ENCODE measurements at regions not wholly inside any gene's neighbourhood (a gene's known extent, or its start where the extent isn't known, plus 50 kb on each side); places are given as distances from the start of the nearest gene placed in this dataset.

DNA sequence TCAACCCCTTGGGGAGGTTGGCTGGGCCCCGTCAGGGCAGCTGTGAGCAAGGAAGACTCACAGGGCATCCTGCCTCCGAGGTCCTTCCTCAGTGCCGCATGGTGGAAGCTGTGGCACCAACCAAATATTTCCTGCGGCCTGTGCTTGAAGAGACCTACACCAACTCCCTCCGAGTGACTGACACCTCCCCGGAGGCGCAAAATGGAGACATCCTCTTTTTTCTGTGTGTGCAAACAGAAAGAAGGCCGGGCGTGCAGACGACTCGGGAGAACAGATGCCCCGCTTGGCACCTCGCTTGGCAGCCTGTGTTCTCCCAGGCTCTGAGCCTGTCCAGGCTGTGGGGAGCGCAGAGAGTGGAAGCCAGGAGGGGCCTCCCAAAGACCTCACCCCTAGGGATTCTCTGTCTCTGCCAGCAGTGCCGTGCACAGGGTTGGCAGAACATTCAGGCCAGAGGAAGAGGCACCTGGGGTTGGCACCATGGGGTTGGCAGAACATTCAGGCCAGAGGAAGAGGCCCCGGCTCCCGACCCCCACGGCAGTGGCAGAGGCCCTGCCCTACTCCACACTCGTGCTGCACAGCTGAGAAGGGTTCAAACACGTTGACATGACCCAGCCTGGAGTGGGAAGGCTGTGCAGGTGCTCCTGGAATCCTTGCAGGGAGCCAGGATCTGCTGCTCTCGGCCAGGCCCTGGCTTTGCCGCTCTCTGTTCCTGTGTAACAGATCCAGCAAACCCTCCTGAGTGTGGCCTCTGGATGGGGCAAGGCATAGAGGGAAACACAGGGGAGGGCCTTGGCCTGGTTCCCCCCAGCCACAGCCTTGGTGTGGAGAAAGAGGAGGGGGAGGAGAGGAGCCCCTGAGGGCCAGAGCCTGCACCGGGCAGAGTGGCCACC lies 805.5 kb downstream of the BRD1 start:
- no peak for DNase-seq (ENCODE audit: low read depth)

DNA sequence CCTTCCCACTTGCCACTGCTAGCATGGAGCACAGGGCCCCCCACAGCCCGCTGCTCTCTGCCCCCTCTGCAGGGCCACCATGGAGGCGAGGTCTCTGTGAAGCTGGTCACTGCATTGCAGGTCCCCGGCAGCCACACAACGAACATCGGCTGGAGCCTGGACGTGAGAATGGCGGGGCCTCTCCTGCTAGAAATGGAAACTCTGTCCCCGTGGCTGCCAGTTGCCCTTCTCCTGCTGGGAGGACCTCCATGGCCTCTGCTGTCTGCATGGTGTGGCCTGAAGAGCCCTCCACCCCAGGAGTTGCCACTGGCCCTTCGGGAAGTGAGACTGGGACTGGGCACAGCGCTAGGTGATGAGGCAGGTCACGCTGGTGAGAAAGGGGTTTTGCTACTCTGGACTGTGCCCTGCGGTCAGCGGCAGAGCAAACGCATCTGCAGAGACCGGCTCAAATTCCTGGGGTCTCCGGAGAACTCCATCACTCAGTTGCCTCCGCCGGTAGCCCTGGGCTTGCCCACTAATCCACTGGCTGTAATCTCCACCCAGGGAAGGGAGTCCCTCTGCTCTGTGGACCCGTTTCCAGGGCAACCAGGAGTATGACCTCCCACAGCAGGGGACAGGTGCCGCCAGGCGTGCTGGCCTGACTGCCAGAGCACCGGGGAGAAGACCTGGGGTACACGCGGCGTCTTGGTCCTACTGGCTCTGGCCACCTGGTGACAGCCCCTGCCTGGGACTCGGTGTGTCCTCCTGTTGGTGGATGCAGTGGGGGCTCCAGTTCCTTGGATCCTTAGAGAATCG lies 806.3 kb downstream of the BRD1 start:
- DNase-seq (ENCODE audit: low read depth): no peak

DNA sequence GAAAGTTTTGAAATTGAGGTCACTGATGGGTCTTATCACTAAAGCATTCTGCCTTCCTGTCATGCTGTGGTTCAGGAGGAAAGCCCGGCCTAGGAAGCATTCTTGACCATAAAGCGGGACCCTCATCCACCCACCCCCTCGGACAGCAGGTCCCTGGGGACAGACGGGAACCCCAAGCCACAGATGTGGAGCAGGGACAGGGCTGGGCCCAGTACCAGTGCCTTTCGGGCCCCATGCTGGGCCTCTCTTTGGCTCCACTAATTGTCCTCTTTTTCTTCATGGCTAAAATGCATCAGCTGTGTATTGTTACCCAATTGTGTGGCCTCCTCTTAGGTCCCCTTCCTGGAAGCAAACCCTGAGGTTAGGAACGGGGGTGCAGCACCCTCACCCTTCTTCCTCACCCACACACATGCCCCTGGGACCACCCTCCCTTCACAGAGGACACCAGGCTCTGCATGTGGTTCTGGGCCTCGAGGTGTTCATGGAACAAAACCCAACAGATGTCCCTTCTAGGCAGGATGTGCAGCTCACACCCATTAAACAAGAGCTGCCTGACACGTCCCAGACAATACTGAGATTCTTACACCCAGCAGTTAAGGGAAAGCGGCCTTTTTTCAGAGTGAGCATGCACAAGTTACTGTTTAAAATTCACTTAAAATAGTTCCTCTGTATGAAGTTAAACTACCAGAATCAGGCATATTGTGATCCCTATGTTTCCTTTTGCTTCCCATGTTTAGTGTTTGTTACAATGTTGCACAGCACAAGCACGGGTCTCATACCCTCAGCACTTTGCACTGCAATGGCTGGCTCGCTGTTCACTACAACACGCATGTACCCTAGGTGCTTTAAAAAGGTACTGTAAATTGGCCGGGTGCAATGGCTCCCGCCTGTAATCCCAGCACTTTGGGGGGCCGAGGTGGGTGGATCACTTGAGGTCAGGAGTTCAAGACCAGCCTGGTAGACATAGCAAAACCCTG lies 807.6 kb downstream of the BRD1 start:
- no peak for DNase-seq (ENCODE audit: low read depth)

DNA sequence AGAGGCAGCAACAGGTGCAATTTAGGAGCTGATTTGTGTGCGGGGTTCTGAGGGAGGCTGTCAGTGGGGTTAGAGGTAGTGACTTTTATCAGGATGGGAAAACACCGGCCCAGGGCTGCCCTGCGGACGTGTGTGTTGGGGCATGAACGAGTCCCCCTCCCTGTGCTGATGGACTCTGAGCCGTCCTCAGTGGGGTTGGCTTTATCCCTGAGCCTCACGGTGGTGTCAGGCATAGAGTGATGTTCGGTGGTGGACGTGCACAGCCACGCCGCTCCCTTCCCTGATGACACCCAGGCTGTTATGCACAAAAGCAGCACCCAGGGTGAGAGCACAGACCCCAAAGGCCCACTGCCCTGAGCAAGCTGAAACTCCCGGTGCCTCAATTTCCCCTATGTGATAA lies 809.1 kb downstream of the BRD1 start:
- DNase-seq (ENCODE audit: low read depth): no peak

DNA sequence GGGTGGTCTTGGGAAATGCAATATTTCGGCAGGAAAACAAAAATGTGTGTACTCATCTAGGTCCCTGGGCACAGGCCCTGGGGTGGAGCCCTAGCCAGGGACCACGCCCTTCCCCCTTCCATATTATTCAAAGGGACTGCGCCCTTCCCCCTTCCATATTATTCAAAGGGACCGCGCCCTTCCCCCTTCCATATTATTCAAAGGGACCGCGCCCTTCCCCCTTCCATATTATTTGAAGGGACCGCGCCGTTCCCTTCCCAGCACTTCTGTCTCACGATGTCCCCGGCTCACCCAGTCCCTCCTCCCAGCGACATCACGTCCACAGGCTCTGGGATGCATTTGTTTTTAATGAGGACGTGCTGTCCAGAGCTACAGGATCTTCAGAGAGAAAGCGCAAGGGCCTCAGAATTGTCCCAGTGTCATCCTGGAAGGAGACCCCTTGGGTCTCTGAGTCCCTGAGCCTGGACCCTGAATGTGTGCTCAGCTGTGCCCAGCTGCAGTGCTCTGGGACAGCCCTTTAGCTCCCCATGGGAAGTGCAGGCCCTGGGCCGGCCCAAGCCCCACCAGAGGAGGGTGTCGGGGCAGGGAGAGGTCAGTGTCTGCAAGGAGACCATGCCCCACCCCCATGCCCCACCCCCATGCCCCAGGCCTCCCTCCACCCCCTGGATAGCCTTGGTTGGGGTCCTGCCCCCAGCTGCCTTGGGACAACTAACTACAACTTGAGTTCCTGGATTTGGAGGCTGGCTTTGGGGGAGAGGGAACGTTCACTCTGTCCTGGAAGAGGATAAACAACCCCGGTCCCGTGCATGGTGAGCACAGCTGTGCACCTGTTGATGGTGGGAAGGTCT lies 810.0 kb downstream of the BRD1 start:
- DNase-seq (ENCODE audit: low read depth): no peak

DNA sequence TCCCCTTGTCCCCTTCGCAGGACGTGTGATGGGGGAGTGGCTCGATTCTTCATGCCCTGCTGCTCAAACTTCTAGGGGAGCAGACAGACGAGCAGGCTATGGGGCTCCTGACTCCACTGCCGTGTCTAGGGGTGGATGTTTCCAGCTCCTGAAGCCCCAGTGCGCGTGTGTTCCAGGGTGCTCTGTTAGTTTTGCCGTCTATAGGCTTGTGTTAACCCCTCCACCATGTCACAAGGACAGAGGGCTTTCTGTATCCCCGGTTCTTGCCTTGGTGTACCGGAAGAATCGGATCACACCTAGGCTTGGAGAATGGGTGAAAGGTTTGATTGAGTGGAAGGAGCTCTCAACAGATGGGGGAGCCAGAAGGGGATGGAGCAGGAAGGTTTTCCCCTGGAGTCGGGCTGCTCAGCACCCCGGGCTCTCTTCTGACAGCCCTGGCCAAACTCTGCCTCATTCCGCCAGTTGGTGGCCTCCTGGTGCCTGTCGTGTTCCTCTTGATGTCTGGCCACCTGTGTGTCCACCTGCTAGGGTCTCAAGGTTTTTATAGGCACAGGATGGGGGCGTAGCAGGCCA lies 810.7 kb downstream of the BRD1 start:
- no peak for DNase-seq (ENCODE audit: low read depth)

DNA sequence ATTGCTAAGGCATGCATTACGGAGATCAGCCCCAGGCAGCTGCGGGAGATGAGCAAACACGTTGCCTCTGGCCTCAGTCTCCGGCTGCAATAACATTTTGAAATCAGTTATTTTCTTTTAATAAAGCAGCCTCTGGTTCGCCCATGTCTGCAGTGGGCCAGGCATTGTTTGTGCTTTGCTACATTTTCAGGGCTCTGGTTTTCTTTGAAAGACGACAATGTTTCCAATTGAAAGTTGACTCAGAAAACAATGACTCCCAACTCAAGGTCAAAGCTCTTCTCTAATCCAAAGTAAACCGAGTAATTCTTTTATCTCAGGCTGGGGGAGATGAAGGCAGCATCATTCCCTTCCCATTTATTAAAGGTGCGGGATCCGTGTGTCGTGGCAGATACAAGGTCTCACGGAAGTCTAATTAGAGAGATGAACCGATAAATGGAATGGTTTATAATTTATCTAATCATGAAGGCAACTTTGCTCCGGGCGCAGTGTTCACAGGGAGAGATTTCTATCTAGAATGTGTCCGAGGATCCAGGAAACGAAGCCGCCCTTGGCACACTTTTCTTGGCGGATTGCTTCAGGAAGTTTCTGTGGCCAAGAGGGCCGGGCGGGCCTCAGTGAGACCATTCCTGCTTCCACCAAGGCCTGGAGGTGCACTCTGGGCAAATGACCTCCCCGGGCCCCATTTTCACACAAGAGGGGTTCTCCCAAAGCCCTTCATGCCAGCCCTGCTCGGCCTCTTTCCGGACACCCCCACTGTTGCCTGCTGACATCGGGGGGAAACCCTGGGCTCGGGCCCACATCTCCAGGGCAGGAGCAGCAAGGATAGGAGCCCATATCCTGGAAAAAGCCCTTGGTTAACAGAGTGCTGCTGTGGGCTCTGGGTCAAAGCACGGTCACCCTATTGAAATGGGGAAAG lies 811.4 kb downstream of the BRD1 start:
- DNase-seq (ENCODE audit: low read depth): no peak

DNA sequence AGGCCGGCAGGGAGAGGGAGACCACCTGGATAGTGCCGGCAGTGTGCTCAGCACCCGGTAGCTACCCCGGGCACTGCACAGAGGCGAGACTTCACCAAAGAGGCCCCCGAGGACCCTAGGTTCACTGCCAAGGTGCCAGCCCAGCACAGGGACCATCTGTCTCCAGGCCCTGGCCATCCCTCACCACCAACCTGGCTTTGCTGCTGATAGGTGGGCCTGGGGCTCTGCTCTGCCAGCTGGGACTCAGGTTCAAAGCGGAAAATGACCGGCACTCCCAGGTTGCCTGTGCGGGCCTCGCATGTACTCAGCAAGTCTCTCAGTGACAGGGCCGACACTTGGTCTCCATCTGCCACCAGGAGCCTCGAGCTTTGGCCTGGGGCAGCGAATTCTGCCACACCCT lies 812.2 kb downstream of the BRD1 start:
- no peak for DNase-seq (ENCODE audit: low read depth)

DNA sequence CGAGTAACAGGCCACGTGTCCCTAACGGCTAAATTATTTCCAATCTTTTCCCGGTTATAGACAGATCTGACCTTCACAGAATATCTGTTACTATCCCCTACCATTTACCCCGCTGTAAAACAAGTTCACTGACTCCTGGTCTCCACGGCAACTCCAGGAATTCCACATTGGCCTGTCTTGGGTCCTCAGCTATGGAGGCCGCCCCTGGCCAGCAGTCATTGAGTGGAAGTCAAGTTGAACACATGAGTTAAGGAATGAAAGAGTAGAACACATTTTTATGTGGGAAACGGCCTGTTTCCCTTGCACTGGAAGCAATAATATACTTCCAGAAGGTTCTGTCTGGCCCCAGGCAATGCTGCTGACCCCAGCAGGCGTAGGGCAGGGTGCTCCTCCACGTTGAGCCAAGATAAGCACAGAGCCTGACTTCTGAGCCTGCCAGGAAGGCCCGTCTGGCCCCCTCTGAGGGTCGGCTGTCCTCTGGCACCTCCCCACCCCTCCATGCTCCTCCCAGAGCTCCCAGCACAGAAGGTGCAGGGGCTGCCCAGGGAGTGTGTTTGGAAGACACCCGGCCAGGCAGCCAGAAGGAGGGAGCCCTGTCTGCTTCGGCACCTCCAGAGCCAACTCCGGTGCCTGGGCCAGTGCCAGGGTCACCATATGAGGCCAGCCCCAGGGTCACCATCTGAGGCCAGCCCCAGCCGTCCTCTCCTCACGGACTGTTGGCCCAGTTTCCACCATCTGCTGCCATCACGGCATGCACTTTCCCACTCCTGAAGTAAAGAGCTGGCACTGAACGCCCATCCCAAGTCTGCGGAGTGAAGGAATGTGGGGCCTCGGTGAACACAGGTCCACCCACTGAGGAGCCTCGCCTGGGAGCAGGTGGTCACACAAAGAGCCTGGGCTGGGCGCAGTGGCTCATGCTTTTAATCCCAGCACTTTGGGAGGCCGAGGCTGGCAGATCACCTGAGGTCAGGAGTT lies 813.2 kb downstream of the BRD1 start:
- no peak for DNase-seq (ENCODE audit: low read depth)

DNA sequence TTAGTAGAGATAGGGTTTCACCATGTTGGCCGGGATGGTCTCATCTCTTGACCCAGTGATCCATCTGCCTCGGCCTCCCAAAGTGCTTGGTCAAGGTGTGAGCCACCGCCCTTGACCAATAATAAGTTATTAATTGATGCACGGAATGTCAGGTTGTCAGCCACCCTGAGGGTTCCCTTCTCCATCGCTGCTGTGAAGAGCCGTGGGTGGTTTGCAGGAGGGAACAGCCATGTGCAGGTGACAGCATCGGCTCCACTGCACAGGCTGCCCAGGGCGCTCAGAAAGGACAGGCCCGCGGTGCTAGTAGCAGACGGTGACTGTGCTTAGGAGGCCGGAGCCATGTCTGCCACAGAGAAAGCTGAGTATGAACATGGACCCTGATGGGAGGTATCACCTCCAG lies 814.0 kb downstream of the BRD1 start:
- DNase-seq (ENCODE audit: low read depth): no peak

DNA sequence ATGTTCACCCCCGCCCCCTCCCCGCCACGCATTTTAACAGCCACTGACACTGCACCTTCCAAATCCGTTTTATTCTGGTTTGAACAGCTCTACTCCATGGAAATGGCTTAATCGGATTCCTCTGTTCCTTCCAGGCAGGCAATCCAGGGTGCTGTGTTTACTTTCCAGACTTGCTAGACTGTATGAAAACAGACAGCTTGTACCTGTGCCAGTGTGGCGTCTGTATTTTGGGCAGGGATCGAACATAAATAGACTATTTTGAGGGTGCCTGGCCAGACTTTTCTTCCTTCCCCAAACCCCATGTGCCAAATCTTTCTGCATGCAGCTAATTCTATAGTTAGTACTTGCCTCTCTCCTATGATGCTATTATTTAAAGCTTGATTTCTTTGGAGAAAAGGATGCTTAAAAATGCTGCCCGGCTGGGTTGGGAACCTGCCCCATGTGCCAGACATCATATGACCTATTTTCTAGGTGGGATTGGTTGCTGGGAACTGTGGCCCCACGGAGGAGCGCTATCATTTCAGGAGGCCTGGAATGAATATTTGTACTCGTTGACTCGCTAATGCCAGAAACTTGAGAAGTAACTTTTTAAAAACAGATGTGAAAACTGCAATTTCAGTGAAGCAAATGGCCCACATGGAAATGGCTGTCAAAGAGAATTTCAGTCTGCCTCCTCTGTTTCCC lies 814.8 kb downstream of the BRD1 start:
- no peak for DNase-seq (ENCODE audit: low read depth)

DNA sequence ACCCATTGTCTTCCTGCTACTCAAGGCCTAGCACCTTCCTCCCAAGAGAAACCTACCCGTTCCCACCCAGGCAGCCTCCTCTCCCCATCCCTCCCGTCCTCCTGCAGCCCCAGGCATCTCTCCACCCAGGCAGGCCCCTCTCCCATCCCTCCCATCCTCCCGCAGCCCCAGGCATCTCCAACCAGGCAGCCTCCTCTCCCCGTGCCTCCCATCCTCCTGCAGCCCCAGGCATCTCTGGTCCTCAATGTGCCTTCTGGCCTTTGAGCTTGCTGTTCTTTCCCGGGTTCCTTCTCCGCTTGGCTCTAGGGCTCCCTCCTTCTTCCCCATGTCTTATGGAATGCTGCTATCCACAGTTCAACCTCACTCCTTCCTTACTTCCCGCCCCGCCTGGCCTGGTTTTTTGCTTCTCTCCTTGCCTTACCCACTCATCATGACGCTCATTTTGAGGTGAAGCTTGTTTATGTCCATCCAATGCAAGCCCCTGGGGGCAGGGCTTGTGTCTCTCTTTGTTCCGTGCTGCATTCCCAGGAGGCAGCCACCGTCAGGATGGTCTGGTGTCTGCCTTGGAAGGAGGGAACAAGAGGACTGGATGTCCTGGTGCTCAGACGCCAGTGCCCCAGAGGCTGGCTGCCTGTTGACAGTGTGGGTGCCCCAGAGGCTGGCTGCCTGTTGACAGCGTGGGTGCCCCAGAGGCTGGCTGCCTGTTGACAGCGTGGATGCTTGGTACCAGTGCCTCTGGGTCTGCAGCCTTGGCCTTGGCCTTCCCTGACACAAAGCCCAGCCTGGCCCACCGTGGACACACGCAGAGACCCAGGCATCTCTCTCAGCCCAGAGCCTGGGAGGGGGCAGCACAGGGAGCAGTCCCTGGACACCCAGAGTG lies 815.7 kb downstream of the BRD1 start:
- DNase-seq (ENCODE audit: low read depth): no peak

DNA sequence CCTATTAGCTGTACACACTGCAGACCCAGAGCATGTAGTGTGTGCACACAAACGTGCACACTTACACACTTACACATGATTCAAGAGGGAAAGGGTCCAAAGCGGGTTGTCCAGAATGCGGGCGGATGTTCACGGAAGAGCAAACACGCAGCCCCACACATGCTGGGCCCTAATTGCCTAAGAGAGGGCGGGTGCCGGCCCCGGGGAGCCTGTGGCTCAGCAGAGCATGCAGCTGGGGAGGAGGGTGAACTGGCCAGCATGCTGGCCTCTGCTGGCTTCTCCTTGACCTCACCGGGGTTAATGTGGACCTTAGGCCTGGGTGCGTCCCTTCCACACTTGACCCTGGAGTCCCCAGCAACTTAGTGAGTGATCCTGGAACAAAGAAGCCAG lies 816.3 kb downstream of the BRD1 start:
- DNase-seq (ENCODE audit: low read depth): no peak

DNA sequence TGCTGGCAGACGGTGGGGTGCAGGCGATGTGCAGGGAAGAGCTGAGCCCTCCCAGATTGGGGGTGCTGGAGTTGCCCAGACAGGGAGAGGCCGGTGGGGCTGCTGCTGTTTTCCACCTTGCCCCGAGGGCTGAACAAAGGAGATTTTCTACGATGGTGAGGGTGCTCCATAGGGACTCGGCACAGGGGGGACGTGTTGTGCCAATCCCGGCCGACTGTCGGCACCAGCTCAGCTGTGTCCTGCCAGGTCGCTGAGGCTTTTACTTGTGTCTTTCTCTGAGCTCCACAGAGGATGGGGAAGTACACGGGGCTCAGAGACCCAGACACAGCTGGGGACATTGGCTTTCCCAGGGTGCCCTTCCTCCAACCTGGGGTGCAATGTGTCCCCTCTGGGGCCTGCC lies 816.8 kb downstream of the BRD1 start:
- DNase-seq (ENCODE audit: low read depth): no peak

DNA sequence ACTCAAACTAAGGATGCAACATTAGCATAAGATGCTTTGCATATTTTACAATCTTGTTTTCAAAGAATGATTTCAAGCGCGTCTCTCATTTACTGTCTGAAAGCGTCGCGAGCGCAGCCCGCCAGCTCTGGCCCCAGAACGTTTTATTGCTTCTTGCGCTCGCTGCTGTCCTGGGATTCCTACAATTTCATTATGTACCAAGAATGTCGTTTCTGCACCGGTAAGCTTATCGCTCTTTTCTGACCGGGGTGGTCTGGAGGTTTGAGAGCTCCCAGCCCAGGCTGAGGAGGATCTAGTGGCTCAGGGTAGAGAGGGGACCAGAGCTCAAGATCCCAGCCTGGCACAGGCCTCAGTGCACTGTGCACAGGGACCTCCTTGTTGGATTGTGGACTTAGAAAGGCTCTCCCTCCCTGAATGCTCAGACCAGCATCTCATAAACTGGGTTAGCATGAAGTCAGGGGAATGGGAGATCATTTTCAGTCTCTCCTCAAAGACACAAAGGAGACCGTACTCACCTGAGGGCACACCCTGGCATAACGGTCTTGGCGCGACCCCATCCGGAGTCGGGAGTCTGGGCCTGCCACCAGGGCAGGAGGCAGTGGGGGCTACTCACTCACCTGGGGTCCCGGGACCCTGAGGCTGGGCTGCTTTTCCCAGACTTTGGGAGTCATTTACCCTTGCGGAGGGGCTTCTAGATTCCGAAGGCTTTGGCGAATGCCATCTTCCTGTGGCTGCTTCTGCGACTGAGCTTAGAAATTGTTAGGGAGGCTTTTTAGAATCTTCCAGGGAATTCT lies 817.4 kb downstream of the BRD1 start:
- no peak for DNase-seq (ENCODE audit: low read depth)
